ENCODE measurements at regions not wholly inside any gene's neighbourhood (a gene's known extent, or its start where the extent isn't known, plus 50 kb on each side); places are given as distances from the start of the nearest gene placed in this dataset.
A peak's percentile ranks its signal among the peaks of the same experiment; 100 is the strongest.

- DNase-seq, result peak; percentile 11
These were observed 472.6 kb upstream of the DEPDC1 start for GRCh38 chr1:68969441-68969840.

- DNase-seq, result no peak
These were observed 473.7 kb upstream of the DEPDC1 start for GRCh38 chr1:68970571-68970970.

DNA sequence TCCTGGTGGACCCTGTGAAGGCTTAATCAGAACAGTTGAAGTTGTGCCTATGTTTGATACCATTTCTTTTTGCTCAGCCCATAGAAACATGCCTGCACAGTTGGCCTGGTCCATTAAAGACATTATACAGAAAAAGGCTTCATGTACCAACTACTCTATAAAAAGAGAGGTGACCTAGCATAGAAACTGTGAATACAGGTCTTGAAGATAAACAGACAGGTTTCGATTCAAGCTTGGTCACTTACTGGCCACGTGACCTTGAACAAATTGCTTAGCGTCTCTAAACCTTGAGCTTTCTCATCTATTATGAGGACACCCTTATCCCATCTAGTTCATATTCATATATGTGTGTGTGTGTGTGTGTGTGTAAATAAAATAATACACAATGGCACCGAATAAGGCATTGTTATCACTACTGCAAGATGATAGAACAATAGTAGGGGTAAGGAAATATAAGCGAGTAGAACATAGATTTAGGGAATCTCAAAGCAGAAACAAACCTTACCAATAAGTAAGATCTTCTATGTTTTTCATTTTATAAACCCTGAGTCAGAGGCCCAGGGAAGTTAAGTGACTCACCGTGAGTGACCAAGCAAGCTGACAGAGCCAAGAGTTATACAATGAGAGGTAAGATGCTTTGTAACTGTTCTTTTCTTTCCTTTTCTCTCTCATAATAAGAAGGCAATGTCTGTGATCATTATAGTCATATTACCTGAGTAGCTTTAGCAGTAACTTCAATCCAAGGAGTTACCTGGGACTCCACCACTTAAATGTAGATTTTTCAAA, 476.8 kb upstream of the DEPDC1 start:
- DNase-seq, result peak; percentile 59

DNA sequence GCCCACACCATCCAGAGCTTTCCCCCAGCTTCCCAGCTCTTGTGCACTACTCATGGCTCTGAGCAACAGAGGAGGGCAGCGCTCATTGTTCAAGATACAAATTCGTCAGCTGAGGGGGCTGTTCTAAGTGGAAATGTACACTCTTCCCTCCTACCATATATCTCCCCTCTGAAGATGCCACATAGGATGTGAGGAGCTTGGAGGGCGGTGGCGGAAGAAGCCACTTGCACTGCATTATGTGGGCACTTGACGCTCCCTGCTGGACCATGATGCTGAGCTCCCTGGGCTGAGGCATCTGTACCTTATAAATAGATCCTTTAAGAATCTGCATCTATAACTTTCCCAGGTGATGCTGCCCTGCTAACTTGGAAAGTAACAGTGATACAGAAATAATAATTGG, 477.6 kb upstream of the DEPDC1 start:
- DNase-seq, result no peak

DNA sequence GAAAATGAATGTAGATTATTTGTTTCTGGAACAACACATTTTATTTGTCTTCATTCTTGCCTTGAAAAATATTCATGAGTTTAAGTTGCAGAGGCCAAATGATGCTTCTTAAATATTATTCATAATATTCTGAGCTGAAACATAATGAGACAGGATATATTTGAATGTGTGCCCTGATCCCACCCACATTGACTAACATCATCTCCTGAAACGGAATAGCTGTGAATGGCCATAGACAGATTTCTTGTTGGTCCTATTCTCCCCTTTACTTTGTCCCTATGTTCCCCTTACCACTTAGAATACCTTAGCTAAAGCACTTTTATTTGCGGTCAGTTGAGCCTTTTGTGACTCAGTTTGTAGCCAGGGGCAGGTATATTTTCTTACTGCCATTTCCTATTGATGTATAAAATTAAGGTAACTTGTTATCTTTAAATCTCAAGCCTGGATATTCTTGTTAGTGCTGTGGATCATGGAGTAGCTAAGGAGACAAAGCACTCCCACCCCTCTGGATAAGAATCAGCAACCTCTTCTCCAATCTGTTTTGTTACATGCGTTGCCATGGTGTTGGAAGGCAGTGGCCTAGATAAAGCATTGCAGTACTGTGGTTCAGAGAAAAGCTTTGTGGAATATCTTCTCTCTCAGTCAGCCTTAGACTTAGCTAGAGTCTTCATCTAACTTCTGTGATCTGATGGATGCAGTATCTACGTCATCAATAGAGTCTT, 478.5 kb upstream of the DEPDC1 start:
- DNase-seq, result no peak

DNA sequence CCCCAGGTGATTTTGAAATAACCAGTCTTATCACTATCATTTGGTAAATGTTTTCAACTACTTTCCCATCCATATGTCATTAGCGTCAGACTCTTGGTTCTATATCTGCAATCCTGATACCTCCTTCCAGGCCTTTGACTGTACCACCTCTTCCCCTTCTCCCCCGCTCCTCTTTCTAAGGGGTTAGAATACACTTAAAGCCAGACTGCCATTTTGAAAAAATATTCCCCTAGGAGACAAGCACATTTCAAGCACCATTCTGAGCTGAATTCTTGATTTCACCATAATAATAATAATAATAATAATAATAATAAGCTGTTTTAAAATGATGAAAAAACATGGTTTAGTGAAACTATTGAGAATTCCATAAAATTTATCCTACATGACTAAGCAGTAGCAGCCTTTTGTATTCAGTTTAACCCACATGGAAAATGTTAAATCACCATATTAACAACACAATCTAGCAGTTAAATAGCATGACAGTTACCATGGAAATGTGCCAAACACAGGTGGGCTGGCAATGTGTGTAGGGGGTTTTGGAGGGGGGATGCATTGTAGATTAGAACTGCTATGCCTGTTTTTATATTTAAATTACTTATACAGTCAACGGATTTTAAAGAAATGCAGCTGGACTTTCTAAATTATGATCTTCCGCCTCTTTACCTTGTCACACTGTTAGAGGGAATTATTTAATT, 480.2 kb upstream of the DEPDC1 start:
- no peak for DNase-seq

- DNase-seq, result no peak
These were observed 483.0 kb upstream of the DEPDC1 start for GRCh38 chr1:68979891-68980290.

DNA sequence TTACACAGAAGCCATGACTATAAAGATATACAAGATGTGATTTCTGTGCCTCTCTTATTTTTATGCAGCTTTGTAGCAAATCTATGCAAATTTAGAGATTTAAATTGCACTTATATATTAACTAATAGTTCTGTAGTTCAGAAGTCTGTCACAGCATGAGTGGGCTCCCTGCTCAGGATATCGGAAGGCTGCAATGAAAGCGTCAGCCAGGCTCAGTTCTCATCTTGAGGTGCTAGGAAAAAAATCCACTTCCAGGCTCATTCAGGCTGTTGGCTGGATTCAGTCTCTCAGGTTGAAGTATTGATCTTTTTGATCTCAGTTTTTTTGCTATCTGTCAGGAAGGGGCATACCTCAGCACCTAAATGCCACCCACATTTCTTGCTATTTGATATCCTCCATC, 487.4 kb upstream of the DEPDC1 start:
- DNase-seq, result no peak

- DNase-seq, result no peak
These were observed 497.2 kb upstream of the DEPDC1 start for GRCh38 chr1:68994096-68994495.

GRCh38 chr1:69016468-69016867, 519.6 kb upstream of the DEPDC1 start:
- no peak for DNase-seq

DNA sequence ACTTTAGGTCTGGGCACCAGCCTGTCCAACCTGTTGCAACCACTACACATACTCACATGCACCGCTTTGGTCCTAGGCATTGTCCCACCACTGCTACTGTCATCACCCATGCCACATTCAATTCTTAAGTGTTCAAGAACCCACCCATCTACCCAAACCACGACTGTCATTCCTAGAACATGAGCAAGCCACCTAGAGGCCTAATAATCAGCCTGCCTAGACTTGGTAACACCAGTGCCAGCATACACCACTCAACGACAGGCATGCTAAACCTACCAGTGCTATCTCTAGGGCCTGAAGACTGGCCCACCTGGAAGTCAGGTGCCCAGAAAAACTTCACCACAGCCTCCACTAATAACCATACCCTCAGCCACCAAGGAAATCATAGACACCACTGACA, 532.8 kb upstream of the DEPDC1 start:
- no peak for DNase-seq

DNA sequence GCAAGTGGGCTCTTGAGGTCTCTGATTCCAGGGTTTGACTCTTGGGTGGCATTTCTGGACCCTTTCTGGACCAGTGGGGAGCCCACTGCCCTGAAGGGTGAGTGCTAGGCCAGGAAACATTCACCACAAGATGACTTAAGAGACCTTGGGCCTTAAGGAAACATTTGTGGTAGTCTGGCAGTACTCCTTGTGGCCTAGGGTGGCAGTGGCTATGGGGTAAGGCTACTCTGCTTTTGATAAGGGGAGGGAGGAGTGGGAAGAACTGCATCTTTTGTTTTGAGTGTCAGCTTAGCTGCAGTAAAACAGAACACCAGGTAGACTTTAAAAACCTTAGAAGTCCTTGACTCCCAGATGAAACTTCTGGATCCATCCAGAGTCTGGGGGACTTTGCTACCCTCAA, 529.3 kb upstream of the LRRC7 start:
- DNase-seq, result no peak

GRCh38 chr1:69045572-69045971, 522.1 kb upstream of the LRRC7 start:
- DNase-seq, result no peak

GRCh38 chr1:69055194-69055593, 512.5 kb upstream of the LRRC7 start:
- DNase-seq, result peak; percentile 2

GRCh38 chr1:69058454-69058853, 509.3 kb upstream of the LRRC7 start:
- no peak for DNase-seq

DNA sequence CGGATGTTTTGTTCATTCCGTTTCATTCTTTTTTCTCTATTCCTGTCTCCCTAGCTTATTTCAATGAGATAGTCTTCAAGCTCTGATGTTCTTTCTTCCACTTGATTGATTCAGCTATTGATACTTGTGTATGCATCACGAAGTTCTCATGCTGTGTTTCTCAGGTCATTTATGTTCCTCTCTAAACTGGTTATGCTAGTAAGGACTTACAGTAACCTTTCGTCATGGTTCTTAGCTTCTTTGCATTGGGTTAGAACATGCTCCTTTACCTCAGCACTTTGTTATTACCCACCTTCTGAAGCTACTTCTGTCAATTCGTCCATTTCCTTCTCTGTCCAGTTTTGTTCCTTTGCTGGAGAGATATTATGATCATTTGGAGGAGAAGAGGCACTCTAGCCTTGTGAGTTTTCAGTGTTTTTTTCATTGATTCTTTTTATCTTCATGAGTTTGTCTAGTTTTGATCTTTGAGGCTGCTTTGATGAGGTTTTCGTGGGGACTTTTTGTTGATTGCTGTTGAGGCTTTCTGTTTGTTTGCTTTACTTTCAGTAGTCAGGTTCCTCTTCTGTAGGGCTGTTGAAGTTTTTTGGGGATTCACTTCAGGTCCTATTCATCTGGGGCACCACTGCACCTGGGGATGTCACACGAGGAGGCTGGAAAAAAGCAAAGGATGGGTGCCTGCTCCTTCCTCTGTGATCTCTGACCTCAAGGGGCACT, 496.9 kb upstream of the LRRC7 start:
- no peak for DNase-seq

DNA sequence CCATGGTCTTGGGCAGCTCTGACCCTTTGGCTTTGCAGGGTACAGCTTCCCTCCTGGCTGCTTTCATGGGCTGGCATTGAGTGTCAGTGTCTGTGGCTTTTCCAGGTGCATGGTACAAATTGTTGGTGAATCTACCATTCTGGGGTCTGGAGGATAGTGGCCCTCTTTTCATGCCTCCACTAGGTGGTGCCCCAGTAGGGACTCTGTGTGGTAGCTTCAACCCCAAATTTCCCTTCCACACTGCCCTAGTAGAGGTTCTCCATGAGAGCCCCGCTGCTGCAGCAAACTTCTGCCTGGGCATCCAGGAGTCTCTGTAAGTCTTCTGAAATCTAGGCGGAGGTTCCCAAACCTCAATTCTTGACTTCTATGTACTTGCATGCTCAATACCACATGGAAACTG, 494.5 kb upstream of the LRRC7 start:
- DNase-seq, result no peak

- DNase-seq, result no peak
These were observed 491.1 kb upstream of the LRRC7 start for GRCh38 chr1:69076631-69077030.

DNA sequence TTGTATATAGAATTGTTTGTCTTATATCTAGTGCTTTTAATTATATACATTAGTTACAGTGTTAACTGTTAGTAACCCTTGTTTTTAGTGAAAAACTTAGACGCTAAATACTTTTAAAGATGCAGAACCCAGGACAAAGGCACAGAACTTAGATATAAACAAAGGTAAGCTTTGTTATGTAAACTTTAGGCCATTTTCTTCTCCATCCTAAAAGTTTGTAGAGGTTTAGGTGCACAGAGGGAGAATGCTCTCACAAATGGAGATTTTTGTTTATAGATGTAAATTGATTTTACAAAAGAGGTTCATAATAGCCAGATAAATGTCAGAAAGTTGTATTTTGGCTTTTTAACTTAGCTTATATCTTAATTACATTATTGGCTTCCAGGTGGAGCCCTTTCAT, 490.5 kb upstream of the LRRC7 start:
- no peak for DNase-seq

DNA sequence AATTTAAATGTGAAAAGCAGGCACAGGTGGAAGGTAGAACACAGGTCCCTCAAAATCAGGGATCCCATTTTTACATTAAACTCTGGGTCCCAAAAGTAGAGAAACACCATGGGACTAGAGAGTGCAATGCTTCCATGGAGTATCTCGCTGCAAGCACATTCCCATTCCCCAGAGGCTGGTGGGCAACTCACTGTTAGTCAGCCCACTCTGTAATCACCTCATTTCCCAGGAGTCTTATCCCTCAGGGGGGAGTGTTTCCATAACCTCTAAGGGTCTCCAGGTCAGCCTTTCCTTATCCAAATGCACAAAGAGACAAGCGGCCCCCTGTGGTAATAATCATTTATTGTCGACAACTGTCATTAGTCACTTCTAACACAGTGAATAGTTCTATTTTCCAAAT, 490.1 kb upstream of the LRRC7 start:
- DNase-seq, result no peak

- DNase-seq, result peak; percentile 6
These were observed 486.1 kb upstream of the LRRC7 start for GRCh38 chr1:69081668-69082067.

GRCh38 chr1:69082312-69082711, 485.4 kb upstream of the LRRC7 start:
- DNase-seq, result no peak

DNA sequence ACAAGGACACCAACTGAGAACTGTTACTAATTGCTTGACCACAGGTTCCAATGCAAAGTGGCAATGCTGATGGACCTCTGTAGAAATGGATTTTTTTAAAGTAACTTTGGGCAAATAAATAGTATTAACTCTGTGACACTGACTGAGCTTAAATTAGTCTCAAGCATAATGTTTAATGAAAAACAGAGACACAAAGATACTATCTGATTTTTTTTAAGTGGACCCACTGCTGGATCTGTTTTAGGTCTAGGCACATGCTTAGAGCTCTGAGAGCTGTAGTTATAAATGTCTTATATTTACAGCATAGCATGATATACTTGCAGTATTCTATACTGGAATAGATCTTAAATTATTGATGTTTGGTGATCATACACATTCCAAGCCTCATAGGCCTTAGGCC, 481.6 kb upstream of the LRRC7 start:
- no peak for DNase-seq
